ENCODE measurements at regions not wholly inside any gene's neighbourhood (a gene's known extent, or its start where the extent isn't known, plus 50 kb on each side); places are given as distances from the start of the nearest gene placed in this dataset.
A peak's percentile ranks its signal among the peaks of the same experiment; 100 is the strongest.
"Not testable (repeated sequence)": the region's sequence is repeated elsewhere in the genome, so short reads cannot be mapped to it uniquely, and the experiment has no call there.

GRCh38 chr5:50550267-50550666, 109.2 kb upstream of the EMB start:
- H3K27me3 ChIP-seq (ENCODE audit: control insufficient read depth, insufficient read depth, low read length) = no peaks in the 10 kb centered on the region
- no peak for FAIRE-seq
- H3K36me3 ChIP-seq (ENCODE audit: control insufficient read depth, insufficient read depth, low read length) = no peaks in the 10 kb centered on the region
- DNase-seq (ENCODE audit: low read depth) = no peak
- TF ChIP-seq, protein P1, sequence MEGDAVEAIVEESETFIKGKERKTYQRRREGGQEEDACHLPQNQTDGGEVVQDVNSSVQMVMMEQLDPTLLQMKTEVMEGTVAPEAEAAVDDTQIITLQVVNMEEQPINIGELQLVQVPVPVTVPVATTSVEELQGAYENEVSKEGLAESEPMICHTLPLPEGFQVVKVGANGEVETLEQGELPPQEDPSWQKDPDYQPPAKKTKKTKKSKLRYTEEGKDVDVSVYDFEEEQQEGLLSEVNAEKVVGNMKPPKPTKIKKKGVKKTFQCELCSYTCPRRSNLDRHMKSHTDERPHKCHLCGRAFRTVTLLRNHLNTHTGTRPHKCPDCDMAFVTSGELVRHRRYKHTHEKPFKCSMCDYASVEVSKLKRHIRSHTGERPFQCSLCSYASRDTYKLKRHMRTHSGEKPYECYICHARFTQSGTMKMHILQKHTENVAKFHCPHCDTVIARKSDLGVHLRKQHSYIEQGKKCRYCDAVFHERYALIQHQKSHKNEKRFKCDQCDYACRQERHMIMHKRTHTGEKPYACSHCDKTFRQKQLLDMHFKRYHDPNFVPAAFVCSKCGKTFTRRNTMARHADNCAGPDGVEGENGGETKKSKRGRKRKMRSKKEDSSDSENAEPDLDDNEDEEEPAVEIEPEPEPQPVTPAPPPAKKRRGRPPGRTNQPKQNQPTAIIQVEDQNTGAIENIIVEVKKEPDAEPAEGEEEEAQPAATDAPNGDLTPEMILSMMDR (IDR thresholded peaks at IDR 0.05; ENCODE audit: insufficient read depth, low read length, severe bottlenecking) = no peak
- H3K4me3 ChIP-seq (ENCODE audit: low read depth, low read length) = no peak overlapping the region

GRCh38 chr5:50550993-50551392, 109.9 kb upstream of the EMB start:
- Histone ChIP-seq H3K27me3 (ENCODE audit: control insufficient read depth, insufficient read depth, low read length) (no peaks in the 10 kb centered on the region), H3K36me3 (ENCODE audit: control insufficient read depth, insufficient read depth, low read length) (no peaks in the 10 kb centered on the region), H3K4me3 (ENCODE audit: low read depth, low read length) (no peak overlapping the region)
- TF ChIP-seq, protein P1 (IDR thresholded peaks at IDR 0.05; ENCODE audit: insufficient read depth, low read length, severe bottlenecking) = no peak
- DNase-seq (ENCODE audit: low read depth) = no peak
- no peak for FAIRE-seq

DNA sequence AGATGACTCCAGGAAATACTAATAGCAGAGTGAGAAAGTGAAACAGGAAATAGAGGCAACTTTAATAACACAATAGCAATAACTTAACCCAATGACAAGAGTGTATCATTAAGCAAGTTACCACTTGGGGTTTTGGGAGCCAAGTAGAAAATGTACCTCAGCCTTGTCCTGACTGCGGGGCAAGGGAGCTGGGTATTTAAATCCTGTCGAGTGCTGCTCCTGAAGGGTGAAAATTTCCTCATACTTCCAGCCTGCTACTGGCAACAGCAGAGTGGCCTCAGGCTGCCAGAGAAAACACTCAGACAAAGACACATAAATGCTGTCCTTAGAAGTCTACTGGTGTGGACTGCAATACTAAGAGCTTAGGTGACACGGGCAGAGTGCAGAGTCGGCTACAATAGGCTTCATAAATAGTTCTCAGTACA, 112.5 kb upstream of the EMB start:
- FAIRE-seq (no peak), DNase-seq (ENCODE audit: low read depth) (peak; percentile 29)

DNA sequence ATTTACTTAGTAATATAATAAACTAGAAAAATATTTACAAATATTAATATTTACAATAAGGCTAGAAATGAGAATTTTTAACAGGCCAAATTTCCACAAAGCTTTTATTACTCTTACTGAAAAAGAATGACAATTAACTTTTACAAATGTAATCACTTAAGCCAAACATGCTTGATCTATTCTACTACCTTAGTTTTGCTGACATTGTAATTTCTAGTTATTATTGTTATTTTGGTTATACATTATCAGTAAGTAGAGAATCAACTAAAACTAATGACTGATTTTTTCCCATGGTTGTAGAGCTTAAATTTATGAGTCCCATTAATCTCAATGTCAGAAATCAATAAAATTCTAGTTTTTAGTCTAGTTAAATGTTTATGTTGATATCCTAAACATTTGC, 107.8 kb upstream of the PARP8 start:
- not testable (repeated sequence) for H3K36me3 ChIP-seq (ENCODE audit: control insufficient read depth, insufficient read depth, low read length); FAIRE-seq; H3K4me3 ChIP-seq (ENCODE audit: low read depth, low read length); H3K27me3 ChIP-seq (ENCODE audit: control insufficient read depth, insufficient read depth, low read length); DNase-seq (ENCODE audit: low read depth)

More for the DNA sequence above, 112.5 kb upstream of the EMB start:
- H3K36me3 ChIP-seq (ENCODE audit: control insufficient read depth, insufficient read depth, low read length) = no peaks in the 10 kb centered on the region
- H3K4me3 ChIP-seq (ENCODE audit: low read depth, low read length) = no peak overlapping the region
- H3K27me3 ChIP-seq (ENCODE audit: control insufficient read depth, insufficient read depth, low read length) = no peaks in the 10 kb centered on the region
- TF ChIP-seq, protein P1 (IDR thresholded peaks at IDR 0.05; ENCODE audit: insufficient read depth, low read length, severe bottlenecking) = no peak

DNA sequence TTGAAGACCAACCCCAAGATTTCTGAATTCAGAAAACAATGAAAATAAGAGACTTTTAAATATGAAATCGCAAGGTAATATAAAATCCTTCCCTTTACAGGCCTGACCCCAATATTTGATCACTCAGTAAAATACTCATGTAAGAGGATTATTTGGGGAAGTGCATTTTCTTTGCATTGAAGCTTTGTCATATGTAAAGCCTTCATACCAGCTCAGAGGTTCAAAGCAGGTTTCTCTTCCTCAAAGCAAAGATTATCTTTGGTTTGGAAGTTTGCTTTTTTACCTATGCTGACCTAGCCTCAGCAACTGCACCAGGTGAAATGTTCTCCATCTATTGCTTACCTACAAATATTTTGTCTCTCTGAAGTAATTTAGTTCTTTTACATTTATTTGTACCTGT, 106.5 kb upstream of the PARP8 start:
- TF ChIP-seq, protein P1 (IDR thresholded peaks at IDR 0.05; ENCODE audit: insufficient read depth, low read length, severe bottlenecking) = no peak
- no peaks in the 10 kb centered on the region for H3K27me3 ChIP-seq (ENCODE audit: control insufficient read depth, insufficient read depth, low read length)
- FAIRE-seq (no peak), DNase-seq (ENCODE audit: low read depth) (no peak)
- H3K36me3 ChIP-seq (ENCODE audit: control insufficient read depth, insufficient read depth, low read length) = no peaks in the 10 kb centered on the region
- no peak overlapping the region for H3K4me3 ChIP-seq (ENCODE audit: low read depth, low read length)

DNA sequence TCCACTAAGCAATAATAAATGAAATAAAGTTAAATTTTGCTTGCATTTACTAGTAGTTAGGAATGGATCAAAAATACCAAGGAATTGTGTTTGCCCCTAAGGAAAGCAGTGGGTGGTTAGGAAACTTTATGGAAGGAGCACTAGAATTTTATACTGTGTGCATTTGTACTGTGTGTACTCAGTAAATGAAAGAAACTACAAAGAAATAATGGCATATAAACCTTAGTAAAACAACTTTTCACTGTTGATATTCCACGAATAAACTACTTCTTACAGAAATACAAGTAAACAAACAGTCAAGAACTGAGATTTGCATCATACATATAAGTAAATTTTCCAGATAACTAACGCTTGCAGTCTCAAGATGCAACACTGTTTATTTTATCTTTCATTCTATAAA, 103.7 kb upstream of the PARP8 start:
- H3K36me3 ChIP-seq (ENCODE audit: control insufficient read depth, insufficient read depth, low read length) = no peaks in the 10 kb centered on the region
- H3K4me3 ChIP-seq (ENCODE audit: low read depth, low read length) = no peak overlapping the region
- FAIRE-seq (no peak), DNase-seq (ENCODE audit: low read depth) (no peak)
- TF ChIP-seq, protein P1 (IDR thresholded peaks at IDR 0.05; ENCODE audit: insufficient read depth, low read length, severe bottlenecking) = no peak
- H3K27me3 ChIP-seq (ENCODE audit: control insufficient read depth, insufficient read depth, low read length) = no peaks in the 10 kb centered on the region

Measured in bronchial epithelial cell (primary cell).